ENCODE measurements at regions not wholly inside any gene's neighbourhood (a gene's known extent, or its start where the extent isn't known, plus 50 kb on each side); places are given as distances from the start of the nearest gene placed in this dataset.
A peak's percentile ranks its signal among the peaks of the same experiment; 100 is the strongest.

GRCh38 chr11:92149996-92150395 lies 74.6 kb upstream of the FAT3 start:
- H2BK20ac ChIP-seq (ENCODE audit: low read depth, low read length) = no peak overlapping the region
- H3K27ac ChIP-seq (ENCODE audit: insufficient read depth, low read length) = no peak overlapping the region
- ChIA-PET POLR2A (ENCODE audit: unreplicated experiment) (no interaction called here), CTCF (no interaction called here)
- H3K4ac ChIP-seq (ENCODE audit: low read depth, low read length) = no peak overlapping the region
- H2BK5ac ChIP-seq (ENCODE audit: low read depth, low read length, poor library complexity, severe bottlenecking) = no peak overlapping the region
- TF ChIP-seq SMC3 (IDR thresholded peaks at IDR 0.05; ENCODE audit: low read depth, low read length) = no peak
- 0 out of 2 replicates have a peak, but pooled peaks have one; percentile 12 for TF ChIP-seq RAD21 (IDR thresholded peaks at IDR 0.05; ENCODE audit: low read length)
- in situ Hi-C loops (cut with MboI; ENCODE audit: low sequenced_read_pairs) (no loop called here), intact Hi-C loops (cut with micrococcal nuclease) (loop anchor here (10.0 kb wide), 1 partner anchor 735 kb away; no protein-coding TSS in a partner anchor), dilution Hi-C loops (cut with HindIII; ENCODE audit: low sequenced_read_pairs, unreplicated experiment) (no loop called here)
- H4K5ac ChIP-seq (ENCODE audit: low read depth, low read length) = no peak overlapping the region
- no peaks in the 10 kb centered on the region for H3K4me1 ChIP-seq (ENCODE audit: control insufficient read depth, insufficient read depth, low read length)
- no peaks in the 10 kb centered on the region for H3K27me3 ChIP-seq (ENCODE audit: control insufficient read depth, insufficient read depth, low read length)
- H2AK5ac ChIP-seq (ENCODE audit: low read depth, low read length) = no peak overlapping the region
- ATAC-seq (ENCODE audit: low read depth) = no peak
- no peak overlapping the region for H3K4me3 ChIP-seq (ENCODE audit: insufficient read depth, low read depth, low read length)
- no peak overlapping the region for H2BK120ac ChIP-seq (ENCODE audit: low read depth, low read length)
- no peak overlapping the region for H2AFZ ChIP-seq (replicated peaks; ENCODE audit: low read length, poor library complexity)
- no peak overlapping the region for H3K4me2 ChIP-seq (ENCODE audit: low read depth, low read length)
- H3K23ac ChIP-seq (ENCODE audit: low read depth, low read length) = no peak overlapping the region
- no peaks in the 10 kb centered on the region for H3K9me1 ChIP-seq (ENCODE audit: insufficient read depth, low read length)
- H3K18ac ChIP-seq (ENCODE audit: low read depth, low read length) = no peak overlapping the region
- WGBS, 2 experiments (ENCODE audit: extremely low coverage in 2 of 2, insufficient read length in 1 of 2) = 11% methylated on average over 2 of the region's 2 CpGs; no CpG with 5 or more reads in 1 of the 2 experiments
- no peaks in the 10 kb centered on the region for H3K79me1 ChIP-seq (ENCODE audit: low read depth in 1 of 2, low read length in 2 of 2)
- no peaks in the 10 kb centered on the region for H3K9me3 ChIP-seq (ENCODE audit: control insufficient read depth, insufficient read depth, low read length)
- H4K91ac ChIP-seq (ENCODE audit: insufficient read depth, low read depth, low read length) = no peak overlapping the region
- no peak overlapping the region for H3K14ac ChIP-seq (replicated peaks; ENCODE audit: low read depth, low read length)
- no TSS peak for BruUV-seq (replicated peaks)
- H3K56ac ChIP-seq (ENCODE audit: extremely low read depth, insufficient read depth, low read length) = no peak overlapping the region
- H3K9ac ChIP-seq (ENCODE audit: low read depth, low read length) = no peak overlapping the region
- H2BK15ac ChIP-seq (ENCODE audit: low read depth, low read length) = no peak overlapping the region
- H4K8ac ChIP-seq (ENCODE audit: low read depth in 2 of 2, low read length in 2 of 2) = no peak overlapping the region
- H2AK9ac ChIP-seq (replicated peaks; ENCODE audit: low read depth, low read length, poor library complexity) = no peak overlapping the region
- DNase-seq = peak; percentile 1
- H4K20me1 ChIP-seq (ENCODE audit: insufficient read depth, low read length) = no peaks in the 10 kb centered on the region
- H3K36me3 ChIP-seq (ENCODE audit: control insufficient read depth, insufficient read depth, low read length) = no peaks in the 10 kb centered on the region

Data from IMR-90 (cell line).